GM21717 (cell line): ENCODE measurements at regions not wholly inside any gene's neighbourhood (a gene's known extent, or its start where the extent isn't known, plus 50 kb on each side); places are given as distances from the start of the nearest gene placed in this dataset.

Experiments used
- ATAC-seq: cut with Tn5 transposase; IDR thresholded peaks from one replicate; pipeline ENCODE4 v1.9.1; 2021; ENCODE audit warnings: mild to moderate bottlenecking, moderate library complexity; ENCODE audit not compliant: unreplicated experiment

DNA sequence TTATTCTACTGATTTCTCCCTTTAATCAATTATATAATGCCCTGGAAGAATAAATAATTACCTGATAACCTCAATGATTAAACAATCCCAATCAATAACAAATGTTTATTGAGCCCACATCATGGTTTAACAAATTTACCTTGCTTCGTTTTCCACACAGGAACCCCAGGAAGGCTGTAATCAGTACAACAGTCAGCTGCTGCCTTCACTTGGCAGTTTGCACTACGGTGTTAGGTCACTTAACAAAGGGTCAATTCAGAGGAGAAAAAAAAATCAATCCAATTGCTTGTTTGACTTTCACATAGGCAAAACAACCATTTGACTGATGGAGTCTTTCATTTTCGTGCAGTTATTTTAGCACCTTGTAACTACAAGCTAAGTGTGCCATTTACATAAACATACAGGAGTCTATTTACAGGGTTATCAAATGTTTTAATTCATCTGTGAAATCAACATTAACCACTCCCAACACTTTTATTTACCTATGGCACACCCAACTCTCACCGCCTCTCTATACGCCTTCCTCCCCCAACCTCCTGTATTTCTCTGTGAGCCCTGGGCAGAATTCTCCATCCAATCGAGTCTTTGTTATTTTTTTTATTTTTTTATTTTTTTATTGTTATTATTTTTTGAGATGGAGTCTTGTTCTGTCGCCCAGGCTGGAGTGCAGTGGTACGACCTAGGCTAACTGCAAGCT lies 140.4 kb upstream of the TAB2 start:
- ATAC-seq = no peak

DNA sequence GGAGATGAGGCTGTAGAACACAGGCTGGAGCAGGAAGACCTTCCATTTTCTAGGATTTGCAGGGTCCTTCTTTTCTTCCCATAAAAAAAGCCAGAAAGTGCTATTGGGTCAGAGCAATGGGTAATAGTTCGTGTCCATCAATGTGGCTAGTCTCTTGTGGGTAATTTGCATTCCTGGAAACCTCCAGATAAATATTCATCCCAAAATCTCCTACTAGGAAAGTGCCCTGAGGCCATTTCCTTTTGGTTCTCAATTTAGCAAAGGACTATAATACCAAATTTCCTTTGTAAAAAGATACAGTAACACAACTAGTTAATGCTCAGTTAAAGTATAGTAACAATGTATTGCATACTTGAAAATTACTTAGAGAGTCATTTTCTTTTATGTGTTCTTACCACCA lies 138.1 kb upstream of the TAB2 start:
- ATAC-seq = no peak

DNA sequence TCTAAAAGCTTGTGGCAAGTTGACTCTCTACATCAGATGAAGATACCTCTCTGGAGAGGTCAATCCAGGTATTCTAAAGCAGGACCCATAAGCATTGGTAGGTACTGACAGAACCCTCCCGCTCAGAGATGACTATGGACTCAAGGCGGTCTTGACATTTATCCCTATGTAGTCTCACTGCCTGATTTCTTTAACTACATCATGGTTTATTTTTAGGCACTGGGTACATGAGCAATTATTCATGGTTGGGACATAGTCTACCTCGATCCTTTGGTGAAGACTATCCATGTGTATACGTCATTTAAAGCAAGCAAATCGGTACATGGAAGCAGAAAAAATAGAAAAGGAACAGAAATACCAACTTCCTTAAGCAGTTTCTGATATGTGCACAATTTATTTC lies 136.2 kb upstream of the TAB2 start:
- no peak for ATAC-seq

DNA sequence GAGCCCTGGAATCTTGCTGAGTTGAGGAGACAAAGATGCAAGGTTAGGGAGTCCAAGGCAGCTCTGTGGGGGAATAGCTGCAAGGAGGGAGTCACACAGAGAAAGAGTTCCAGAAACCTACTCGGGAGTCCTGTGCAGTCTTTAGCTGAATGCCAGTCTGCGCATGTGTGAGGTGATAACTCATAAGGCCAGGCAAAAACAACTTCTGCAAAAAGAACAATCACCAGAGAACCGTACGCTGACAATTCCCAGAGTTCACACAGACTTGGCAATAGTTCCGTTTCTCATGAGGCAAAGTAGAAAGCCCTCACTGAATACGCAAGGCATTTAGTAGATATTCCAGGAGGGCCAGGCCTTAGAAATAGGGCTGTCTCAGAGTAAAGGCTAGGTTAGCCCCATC lies 135.2 kb upstream of the TAB2 start:
- no peak for ATAC-seq

DNA sequence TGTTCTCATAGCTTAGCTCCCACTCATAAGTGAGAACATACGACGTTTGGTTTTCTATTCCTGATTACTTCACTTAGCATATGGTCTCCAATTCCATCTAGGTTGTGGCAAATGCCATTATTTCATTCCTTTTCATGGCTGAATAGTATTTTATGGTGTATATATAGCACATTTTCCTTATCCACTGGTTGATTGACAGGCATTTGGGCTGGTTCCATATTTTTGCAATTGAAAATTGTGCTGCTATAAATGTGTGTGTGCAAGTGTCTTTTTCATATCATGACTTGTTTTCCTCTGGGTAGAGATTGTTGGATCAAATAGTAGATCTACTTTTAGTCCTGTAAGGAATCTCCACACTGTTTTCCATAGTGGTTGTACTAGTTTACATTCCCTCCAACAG lies 133.0 kb upstream of the TAB2 start:
- ATAC-seq = no peak

DNA sequence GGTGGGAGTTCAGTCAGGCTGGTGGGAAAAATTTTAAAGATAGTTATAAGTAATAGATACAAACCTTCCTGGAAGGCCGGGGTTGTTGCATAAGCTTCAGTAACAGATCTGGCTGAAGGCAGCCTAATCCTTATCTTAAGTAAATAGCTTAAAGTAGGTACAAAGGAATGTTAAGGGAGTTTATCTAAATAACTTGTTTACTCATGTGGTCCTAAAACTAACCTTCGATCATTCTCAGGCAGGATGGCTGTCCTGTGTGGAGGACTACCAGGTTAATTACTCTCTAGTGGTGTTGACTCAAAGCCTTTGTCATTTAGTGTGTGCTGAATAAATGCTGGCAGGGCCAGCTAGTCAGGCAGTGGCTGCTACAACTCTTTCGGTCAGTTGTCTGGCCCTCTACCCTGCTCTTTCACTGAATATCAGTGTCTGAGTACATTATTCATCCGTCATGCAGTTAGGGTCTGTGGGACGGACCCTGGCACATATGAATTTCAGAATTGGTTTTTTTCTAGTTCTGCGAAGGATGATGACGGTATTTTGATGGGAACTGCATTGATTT lies 131.6 kb upstream of the TAB2 start:
- no peak for ATAC-seq

DNA sequence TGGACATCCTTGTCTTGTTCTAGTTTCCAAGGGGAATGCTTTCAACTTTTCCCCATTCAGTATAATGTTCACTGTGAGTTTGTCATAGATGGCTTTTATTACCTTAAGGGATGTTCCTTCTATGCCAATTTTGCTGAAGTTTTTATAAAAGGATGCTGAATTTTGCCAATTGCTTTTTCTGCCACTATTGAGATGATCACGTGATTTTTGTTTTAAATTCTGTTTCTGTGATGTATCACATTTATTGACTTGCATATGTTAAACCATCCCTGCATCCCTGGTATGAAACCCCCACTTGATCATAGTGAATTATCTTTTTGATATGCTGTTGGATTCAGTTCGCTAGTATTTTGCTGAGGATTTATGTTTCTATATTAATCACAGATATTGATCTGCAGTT lies 130.6 kb upstream of the TAB2 start:
- no peak for ATAC-seq

DNA sequence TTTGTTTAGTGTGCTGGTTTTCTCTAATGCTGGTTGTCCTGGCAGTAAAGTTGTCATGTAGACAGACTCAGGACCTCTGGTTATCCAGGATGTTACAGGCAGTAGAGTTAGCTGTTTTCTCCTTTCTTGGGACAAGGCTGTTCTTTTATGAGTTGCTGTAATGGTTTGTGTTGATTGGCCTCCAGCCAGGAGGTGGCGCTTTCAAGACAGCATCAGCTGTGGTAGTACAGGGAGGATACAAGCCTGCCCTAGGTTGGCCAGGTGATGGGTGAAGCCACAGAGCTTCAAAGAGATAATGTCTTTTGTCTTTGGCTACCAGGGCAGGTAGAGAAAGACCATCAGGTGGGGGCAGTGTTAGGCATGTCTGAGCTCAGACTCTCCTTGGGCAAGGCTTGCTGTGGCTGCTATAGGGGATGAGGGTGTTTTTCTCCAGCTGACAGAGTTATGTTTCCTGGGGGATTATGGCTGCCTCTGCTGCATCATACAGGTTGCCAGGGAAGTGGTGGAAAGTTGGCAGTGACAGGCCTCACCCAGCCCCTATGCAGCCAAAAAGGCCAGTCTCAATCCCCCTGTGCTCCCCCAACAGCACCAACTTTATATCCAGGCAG lies 127.2 kb upstream of the TAB2 start:
- ATAC-seq = no peak

DNA sequence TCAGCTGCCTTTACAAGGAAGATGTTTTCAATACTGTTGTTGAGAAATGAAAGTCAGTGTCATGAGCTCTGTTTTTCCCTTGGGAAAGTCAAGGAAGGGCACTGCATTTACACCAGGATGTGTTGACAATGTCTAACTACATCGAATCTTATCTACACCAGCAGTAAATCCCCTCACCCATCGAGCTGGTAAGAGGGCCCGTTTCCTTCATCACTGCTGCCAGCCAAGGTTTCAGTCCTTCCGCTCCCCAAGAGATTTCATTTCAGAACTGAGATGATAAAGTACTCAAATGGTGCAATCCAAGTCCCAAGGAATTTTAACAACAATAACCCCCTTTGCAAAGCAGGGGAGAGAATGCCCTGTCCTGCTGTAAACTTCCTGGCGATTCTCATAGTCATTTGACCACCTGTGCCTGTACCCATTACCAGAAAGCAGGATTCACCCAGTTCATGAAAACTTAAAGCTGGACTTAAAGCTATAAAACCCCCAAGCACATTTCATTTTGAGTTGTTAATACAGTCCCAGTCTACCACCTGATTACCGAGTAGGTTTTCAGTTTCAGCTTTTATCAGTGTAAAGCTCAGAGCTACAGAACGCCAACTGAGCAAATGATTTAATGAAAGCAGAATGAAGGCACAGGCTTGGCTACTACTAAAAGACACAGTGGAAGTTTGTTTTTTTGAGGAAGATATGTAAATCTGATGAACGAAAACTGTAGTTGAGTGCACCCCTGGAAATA lies 122.5 kb upstream of the TAB2 start:
- no peak for ATAC-seq

DNA sequence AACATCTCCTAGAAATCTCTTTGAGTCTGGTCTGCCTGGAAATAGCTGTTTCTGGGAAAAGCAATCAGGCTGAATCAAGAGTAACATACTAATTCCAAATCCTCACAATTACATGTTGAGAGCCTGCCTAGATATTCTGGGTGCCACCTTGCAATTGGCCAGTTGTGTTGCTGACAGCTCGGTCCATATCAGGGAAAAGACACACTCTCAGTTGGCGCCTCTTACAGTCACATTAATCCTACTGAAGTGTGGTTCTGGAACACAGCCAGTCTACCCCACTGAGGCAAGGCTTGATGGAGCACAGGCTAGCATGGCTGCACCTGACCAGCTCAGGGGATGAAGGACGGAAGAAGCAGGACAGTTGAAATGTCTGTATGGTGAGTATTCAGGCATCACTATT lies 121.4 kb upstream of the TAB2 start:
- ATAC-seq = no peak

DNA sequence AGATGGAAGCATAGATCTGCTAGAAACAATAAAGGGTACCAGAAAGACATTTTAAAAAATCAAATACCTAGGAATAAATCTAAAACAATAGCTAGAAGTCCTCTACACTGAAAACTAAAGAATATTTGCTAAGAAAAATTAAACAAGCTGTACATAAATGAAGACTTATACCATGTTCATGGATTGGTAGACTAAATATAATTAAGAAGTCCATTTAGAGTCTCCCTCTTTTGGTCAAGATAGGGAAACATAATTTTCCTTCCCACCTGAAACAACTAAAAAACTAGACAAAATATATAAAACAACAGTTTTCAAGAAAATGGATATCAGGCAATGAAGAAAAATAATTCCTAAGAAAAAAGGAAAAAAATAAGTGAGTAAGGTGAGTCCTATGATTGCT lies 120.0 kb upstream of the TAB2 start:
- no peak for ATAC-seq

DNA sequence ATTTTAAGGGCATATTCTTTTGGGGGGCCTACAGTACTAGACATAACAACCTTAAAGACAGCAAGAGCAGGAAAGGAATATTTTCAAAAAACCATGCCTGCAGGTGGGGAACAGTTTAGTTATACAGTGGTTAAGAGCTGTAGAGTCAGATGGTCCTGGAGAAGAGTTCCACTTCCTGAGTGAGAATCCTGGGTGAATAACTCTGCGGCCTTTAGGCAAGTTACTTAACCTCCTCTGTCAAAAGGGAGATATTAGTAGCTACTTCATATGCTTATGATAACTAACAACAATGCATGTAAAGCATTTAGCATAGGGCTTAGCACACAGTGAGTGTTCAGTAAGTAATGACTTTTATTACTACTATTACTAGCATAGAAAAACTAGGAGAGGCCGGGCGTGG lies 119.2 kb upstream of the TAB2 start:
- ATAC-seq = no peak

DNA sequence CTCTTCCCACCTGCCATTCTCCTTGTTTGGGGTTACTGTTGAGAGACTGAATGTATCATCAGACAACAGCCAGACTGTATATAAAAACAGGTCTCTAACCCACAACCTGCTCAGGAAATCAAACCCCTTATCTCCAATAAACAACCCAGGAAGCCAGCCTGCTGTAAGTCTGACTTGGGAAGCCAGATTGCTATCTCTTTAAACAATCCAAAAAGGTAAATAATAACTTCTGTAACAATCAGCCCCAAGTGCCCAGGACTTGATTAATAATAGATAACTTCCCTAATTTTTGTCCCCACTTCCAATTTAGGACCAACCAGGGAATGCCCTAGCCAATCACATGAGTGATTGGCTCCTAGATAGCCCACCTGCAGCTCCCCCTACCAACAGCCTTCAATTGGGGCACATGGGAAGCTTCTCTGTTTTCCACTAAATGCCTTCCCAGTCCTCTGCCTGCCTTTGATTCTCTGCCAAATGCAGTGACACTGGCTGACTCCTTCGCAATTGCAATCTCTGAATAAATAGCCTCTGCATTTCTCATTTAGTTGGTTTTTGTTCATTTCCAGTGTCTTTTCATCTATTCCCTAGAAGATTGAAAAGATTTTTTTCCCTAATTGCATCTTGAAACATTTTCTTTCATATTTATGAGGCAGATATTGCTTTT lies 117.1 kb upstream of the TAB2 start:
- no peak for ATAC-seq

DNA sequence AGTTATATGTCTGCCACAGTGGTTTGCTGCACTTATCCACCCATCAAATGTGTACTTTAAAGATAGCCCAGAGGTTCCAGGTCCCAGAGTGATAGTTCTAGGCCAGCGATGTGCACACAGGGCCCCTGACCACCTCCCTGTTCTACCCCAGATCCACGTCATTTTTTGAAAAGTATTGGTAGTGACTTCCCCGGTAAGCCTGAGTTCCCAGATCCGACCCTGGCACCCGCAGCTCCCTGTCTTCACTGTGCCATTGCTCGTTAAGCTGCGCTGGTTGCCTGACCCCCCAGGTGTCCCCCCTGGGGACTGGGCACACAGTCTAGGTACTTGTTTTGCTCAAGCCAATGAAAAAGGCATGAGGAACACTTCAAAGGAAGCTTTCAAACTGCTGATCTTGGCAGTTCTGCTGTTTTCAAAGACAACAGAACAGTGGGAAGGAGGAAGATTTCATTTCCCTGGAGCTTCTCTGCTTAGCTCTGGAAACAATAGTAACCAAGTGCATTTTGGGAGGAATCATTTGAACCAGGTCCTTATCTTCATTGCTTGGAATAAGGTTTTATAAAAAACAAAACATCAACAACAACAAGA lies 116.3 kb upstream of the TAB2 start:
- ATAC-seq = no peak

DNA sequence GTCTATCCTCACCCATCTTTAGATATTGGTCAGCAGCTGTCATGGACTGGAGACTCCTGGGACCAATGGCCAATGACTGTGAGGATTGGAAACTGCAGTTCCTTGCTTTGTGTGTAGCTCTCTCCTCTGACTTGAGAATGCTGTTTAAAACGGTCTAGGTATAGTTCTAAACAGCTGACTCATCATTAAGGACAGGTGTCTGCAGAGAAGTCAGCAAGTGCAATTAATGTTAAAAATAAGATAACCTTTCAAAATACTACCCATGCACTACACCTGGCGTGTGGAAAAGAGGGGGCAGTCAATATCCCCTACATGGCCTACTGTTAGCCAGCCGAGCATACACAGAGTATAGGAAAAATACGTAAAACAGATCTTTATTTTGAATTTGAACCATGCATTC lies 115.4 kb upstream of the TAB2 start:
- no peak for ATAC-seq

DNA sequence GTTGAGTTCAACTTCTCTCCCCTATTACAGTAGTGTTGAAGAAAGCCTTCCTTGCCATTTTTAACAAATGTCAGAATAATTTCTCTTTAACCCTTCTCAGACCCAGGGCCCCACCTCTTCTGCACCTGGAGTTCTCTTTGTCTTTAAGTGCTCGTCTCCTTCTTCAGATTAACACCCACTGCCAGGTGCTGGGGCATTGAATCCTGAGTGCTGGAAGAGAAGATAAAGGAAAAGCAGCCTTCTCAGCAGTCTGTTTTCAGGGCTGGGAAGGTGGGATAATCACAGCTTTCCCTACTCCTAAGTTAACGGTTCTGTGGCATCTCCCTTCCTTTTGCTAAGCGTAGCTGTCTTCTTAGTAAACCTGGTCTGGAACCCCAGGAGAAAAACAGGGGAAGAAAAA lies 114.6 kb upstream of the TAB2 start:
- no peak for ATAC-seq

DNA sequence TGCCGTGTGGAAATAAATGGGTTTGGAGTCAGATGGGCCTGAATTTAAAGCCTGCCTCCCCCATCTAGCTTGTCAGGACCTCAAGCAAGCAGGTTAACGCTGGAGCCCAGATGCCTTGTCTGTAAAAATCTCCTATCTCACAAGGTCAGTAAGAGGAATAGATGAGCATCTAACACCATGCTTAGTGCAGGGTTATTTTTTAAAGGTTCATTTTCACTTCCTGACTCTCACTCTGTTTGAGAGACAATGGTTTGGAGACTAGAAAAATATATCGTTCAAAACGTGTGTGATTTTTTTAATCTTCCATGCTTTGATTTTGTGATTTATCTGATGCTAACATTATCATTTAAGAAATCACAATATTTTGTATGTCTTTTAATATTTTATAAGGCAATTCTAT lies 114.0 kb upstream of the TAB2 start:
- ATAC-seq = no peak

DNA sequence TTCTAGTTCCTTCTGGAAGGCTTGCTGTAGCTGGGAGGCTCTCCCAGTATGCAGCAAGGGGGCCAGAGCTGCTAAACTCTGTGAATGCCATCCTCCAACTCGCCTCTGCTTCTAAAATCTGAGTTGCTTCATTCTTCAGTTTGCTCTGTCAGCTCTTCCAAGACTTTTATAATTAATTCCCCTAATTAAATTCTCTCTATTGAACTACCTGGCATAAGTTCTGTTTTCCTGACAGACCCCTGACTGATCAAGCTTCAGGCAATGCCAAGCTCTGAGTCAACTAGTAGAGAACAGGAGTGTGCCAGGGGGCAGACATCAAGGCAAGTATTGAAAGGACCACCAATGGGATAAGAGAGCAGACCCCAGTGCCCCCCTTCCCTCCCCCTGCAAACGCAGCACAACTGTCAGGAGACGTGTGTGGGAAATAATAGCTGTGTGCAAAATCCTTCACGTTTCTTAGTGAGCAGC lies 109.3 kb upstream of the TAB2 start:
- ATAC-seq = no peak

DNA sequence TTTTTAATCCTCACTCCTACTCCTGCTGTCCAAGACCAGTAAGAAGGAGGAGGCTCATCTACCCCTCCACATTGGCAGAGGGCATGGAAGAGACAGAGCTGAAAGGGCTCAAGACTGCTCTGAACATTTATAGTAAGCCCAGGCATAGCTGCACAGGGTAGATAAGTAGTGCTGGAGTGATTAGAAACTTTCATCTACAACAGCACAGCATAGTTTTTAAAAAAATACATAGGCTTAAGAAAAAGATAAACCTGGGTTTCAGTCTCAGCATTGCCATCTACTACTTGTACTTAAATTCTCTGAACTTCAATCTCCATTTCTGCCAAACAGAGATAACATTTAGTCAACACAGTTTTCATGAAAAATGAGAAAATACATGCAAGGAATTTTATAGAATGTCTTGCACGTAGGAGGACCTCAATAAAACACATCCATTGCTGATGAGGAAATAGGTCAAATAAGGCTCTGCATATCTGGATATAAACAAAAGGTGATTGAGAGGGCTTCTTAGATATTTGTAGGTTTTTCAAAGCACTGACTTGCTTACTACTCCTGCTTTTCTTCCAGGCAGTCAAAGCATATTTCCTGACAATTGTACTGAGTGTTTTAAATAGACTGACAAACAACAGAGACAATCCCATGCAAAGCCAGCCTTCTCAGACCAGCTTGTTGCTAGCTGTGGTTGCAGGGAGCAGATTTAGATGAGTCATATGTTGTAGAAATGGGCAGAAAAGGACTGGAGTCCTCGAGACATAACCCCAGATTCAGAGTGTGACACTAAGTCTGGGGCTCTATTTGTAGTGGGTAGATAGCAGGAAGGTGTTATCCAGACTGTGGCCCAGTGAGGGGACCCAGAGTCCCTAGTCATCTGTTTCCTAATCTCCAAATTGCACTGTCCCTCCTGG lies 107.4 kb upstream of the TAB2 start:
- ATAC-seq = no peak

DNA sequence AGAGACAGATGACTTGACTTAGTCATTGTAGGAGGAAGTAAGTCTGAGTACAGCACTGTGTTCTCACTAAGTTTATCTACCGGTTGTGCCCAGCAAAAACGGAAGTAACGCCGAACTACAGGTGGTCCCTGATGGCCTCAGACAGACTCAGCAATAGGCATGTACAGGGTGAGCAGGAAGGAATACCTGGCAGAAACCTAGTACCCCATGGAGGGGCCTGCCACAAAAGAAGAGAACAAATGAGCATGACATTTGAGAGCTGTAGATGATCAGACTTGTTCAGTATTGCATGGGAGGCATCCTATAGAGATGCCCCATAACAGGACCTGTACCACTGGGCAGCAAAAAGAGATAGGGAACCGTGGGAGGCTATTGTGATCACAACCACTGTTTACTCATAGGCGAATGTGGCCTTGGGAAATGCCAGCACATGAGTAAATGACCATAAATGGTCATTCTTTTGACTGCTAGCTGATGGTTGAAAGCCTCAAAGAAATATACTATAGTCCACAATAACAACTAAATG lies 106.4 kb upstream of the TAB2 start:
- ATAC-seq = peak; percentile 60
